ENCODE measurements at regions not wholly inside any gene's neighbourhood (a gene's known extent, or its start where the extent isn't known, plus 50 kb on each side); places are given as distances from the start of the nearest gene placed in this dataset.

GRCh38 chrX:52271206-52271605, 86.5 kb downstream of the MAGED4 start:
- Histone ChIP-seq H3K4ac (replicated peaks; ENCODE audit: insufficient read length, low read depth, low read length) (no peak overlapping the region), H4K5ac (ENCODE audit: insufficient read length, low read depth, low read length) (no peak overlapping the region), H3K18ac (ENCODE audit: extremely low read depth, low read length) (no peak overlapping the region), H3K4me2 (ENCODE audit: insufficient read depth in 1 of 2, low read depth in 2 of 2, low read length in 2 of 2) (no peak overlapping the region; a peak in 1 of 4 replicates), H3K14ac (ENCODE audit: insufficient read length) (no peak overlapping the region), H3K27me3 (replicated peaks in 1 of 4; ENCODE audit: control insufficient read depth in 3 of 4, extremely low read depth in 1 of 4, insufficient read depth in 3 of 4, low read length in 3 of 4) (no peaks in the 10 kb centered on the region), H2AK5ac (ENCODE audit: low read depth, low read length) (no peak overlapping the region), H3K4me1 (replicated peaks in 1 of 4; ENCODE audit: control insufficient read depth in 3 of 4, insufficient read depth in 4 of 4, low read length in 3 of 4) (no peaks in the 10 kb centered on the region), H3K9me3 (ENCODE audit: insufficient read depth in 2 of 2, low read depth in 1 of 2, low read length in 1 of 2) (no peaks in the 10 kb centered on the region), H3K79me1 (ENCODE audit: low read depth, low read length) (no peaks in the 10 kb centered on the region), H2BK12ac (ENCODE audit: low read depth, low read length) (no peak overlapping the region), H2BK15ac (ENCODE audit: low read length) (no peak overlapping the region), H4K91ac (replicated peaks; ENCODE audit: insufficient read length, low read length) (no peak overlapping the region), H4K20me1 (replicated peaks in 1 of 2; ENCODE audit: control insufficient read depth in 1 of 2, insufficient read depth in 2 of 2, low read length in 2 of 2) (no peaks in the 10 kb centered on the region), H3K27ac (ENCODE audit: low read depth, low read length) (no peak overlapping the region), H2AFZ (ENCODE audit: low read length) (peak overlapping the region; percentile 85; the same call in 1 of the 2 replicates), H3K36me3 (ENCODE audit: control insufficient read depth in 2 of 4, insufficient read depth in 4 of 4, low read length in 3 of 4) (no peaks in the 10 kb centered on the region), H3K23ac (ENCODE audit: insufficient read length) (no peak overlapping the region), H4K8ac (ENCODE audit: extremely low read depth, insufficient read depth, low read length) (no peak overlapping the region), H2BK20ac (ENCODE audit: low read length) (no peak overlapping the region), H2BK5ac (ENCODE audit: low read depth, low read length) (no peak overlapping the region), H2BK120ac (replicated peaks; ENCODE audit: low read depth, low read length) (no peak overlapping the region), H3K9ac (replicated peaks in 1 of 4; ENCODE audit: extremely low read depth in 1 of 4, low read depth in 3 of 4, low read length in 3 of 4) (no peak overlapping the region), H3K4me3 (ENCODE audit: extremely low read depth in 1 of 4, insufficient read depth in 2 of 4, low read depth in 3 of 4, low read length in 4 of 4) (no peak overlapping the region), H3K79me2 (ENCODE audit: control insufficient read depth in 1 of 2, insufficient read depth in 2 of 2, low read length in 2 of 2) (no peaks in the 10 kb centered on the region), H3K56ac (replicated peaks; ENCODE audit: insufficient read length, low read depth, low read length) (no peak overlapping the region), H3K23me2 (ENCODE audit: low read depth, low read length) (no peaks in the 10 kb centered on the region)
- CTCF ChIA-PET (ENCODE audit: partially characterized antibody): interaction anchor here (0.7 to 1.3 kb wide), 4 partner anchors 11 to 58 kb away, joined by 3 to 4 read pairs (median 4); no protein-coding TSS in a partner anchor
- TF ChIP-seq NANOG (IDR thresholded peaks at IDR 0.05; ENCODE audit: insufficient read depth, low read depth, low read length, poor library complexity, severe bottlenecking): no peak
- TF ChIP-seq RBBP5 (IDR thresholded peaks at IDR 0.05; ENCODE audit: borderline replicate concordance, low read depth, low read length): no peak
- no peak for TF ChIP-seq BCL11A (IDR thresholded peaks at IDR 0.05; ENCODE audit: low read depth in 2 of 2, low read length in 2 of 2)
- 0 out of 2 replicates have a peak, but pooled peaks have one; percentile 15 for TF ChIP-seq MAX (IDR thresholded peaks at IDR 0.05)
- TF ChIP-seq USF2 (IDR thresholded peaks at IDR 0.05; ENCODE audit: low read length): peak; percentile 36; the same call in 1 of the 2 replicates
- no peak for TF ChIP-seq SUZ12 (IDR thresholded peaks at IDR 0.05; ENCODE audit: low read length)
- peak; percentile 51 to 67 for TF ChIP-seq RAD21 (IDR thresholded peaks at IDR 0.05 in 1 of 2, conservative IDR thresholded peaks at IDR 0.05 in 1 of 2; ENCODE audit: low read depth in 2 of 2, low read length in 2 of 2)
- TF ChIP-seq CTCF (IDR thresholded peaks at IDR 0.05; ENCODE audit: control extremely low read depth in 1 of 3, insufficient read depth in 1 of 3, low read depth in 1 of 3, low read length in 3 of 3): peak; percentile 42 to 76 (median 61)
- FAIRE-seq (peak; percentile 98), DNase-seq (ENCODE audit: low read depth in 1 of 2, low spot score in 2 of 2) (peak; percentile 7 to 44)
- WGBS, 2 experiments (ENCODE audit: extremely low coverage in 1 of 2, insufficient coverage in 1 of 2, insufficient read length in 1 of 2, insufficient replicate concordance in 2 of 2, low coverage in 1 of 2, low lambda C conversion rate in 2 of 2, missing lambda C conversion rate in 1 of 2): 42% methylated on average over 2 of the region's 2 CpGs; no CpG with 5 or more reads in 1 of the 2 experiments
- POLR2A ChIA-PET (ENCODE audit: partially characterized antibody): no interaction called here
